ENCODE measurements at regions not wholly inside any gene's neighbourhood (a gene's known extent, or its start where the extent isn't known, plus 50 kb on each side); places are given as distances from the start of the nearest gene placed in this dataset.

DNA sequence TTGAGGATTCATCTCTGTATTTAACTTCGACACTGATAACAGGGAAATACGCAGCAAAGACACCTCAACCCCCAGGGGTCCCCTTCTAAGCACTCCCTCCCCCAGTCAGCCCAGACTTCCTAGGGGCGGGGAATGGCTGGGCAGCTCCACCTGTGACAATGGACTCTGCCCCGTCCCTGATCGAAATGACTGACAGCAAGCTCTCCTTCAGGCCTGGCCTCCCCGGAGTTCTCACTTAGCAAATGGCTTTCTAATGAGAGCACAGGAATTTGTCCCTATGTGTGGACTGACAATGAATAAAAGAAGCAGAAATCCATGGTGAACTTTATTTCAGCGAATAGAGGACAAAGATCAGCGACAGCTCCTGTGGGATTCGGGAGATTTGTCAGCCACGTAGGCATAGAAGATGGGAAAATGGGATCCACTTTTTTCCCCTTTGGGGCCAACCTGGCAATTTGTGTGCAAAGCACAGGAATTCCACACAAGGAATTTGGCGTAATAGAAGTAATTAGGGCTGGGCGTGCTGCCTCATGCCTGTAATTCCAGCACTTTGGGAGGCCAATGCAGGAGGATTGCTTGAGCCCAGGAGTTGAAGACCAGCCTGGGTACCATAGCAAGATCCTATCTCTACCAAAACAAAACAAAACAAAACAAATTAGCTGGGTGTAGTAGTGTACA is 63.8 kb downstream of the TNFAIP2 start:
- Histone ChIP-seq H3K36me3 (no peaks in the 10 kb centered on the region), H3K27me3 (peaks cover 76% of the 10 kb centered on the region), H3K4me1 (ENCODE audit: control insufficient read depth in 1 of 2, insufficient read depth in 1 of 2, low read depth in 1 of 2, low read length in 1 of 2) (peaks cover 0 to 6% of the 10 kb centered on the region in 2 experiments), H3K27ac (no peak overlapping the region), H3K9me3 (no peaks in the 10 kb centered on the region), H3K4me3 (ENCODE audit: low read depth in 1 of 2, low read length in 1 of 2) (no peak overlapping the region)
- no peak for TF ChIP-seq CTCF (IDR thresholded peaks at IDR 0.05)

DNA sequence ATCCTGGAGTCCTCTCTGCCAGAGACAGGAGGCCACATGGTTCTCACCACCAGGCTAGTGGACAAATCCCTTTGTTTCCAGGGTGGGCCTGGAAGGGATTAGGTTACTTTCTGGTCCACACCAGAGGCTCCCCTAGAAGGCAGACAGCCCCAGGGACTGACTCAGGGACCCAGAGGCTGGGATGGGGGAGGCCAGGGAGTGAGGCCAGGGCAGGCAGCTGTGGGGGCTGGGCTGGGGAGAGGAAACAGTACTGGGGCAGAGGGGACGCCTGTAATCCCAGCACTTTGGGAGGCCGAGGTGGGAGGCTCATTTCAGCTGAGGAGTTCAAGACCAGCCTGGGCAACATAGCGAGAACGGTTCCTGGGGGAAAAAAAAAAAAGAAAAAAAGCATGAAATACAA is 64.7 kb downstream of the TNFAIP2 start:
- no peak overlapping the region for H3K4me3 ChIP-seq (ENCODE audit: low read depth in 1 of 2, low read length in 1 of 2)
- H3K4me1 ChIP-seq (ENCODE audit: control insufficient read depth in 1 of 2, insufficient read depth in 1 of 2, low read depth in 1 of 2, low read length in 1 of 2): peaks cover 0 to 6% of the 10 kb centered on the region in 2 experiments
- TF ChIP-seq CTCF (IDR thresholded peaks at IDR 0.05): no peak
- no peak overlapping the region for H3K27ac ChIP-seq
- H3K9me3 ChIP-seq: no peaks in the 10 kb centered on the region
- peaks cover 84% of the 10 kb centered on the region for H3K27me3 ChIP-seq
- no peaks in the 10 kb centered on the region for H3K36me3 ChIP-seq

GRCh38 chr14:103188810-103189480 is 65.7 kb downstream of the TNFAIP2 start:
- TF ChIP-seq CTCF (IDR thresholded peaks at IDR 0.05): no peak
- H3K36me3 ChIP-seq: no peaks in the 10 kb centered on the region
- peaks cover 89% of the 10 kb centered on the region for H3K27me3 ChIP-seq
- no peaks in the 10 kb centered on the region for H3K9me3 ChIP-seq
- no peak overlapping the region for H3K27ac ChIP-seq
- no peak overlapping the region for H3K4me3 ChIP-seq (ENCODE audit: low read depth in 1 of 2, low read length in 1 of 2)
- peaks cover 0 to 6% of the 10 kb centered on the region in 2 experiments for H3K4me1 ChIP-seq (ENCODE audit: control insufficient read depth in 1 of 2, insufficient read depth in 1 of 2, low read depth in 1 of 2, low read length in 1 of 2)

- H3K27me3 ChIP-seq: peaks cover 89% of the 10 kb centered on the region
Measured at GRCh38 chr14:103189481-103190470, 66.5 kb downstream of the TNFAIP2 start.

More at GRCh38 chr14:103189481-103190470, 66.5 kb downstream of the TNFAIP2 start:
- peaks cover 0 to 6% of the 10 kb centered on the region in 2 experiments for H3K4me1 ChIP-seq (ENCODE audit: control insufficient read depth in 1 of 2, insufficient read depth in 1 of 2, low read depth in 1 of 2, low read length in 1 of 2)
- TF ChIP-seq CTCF (IDR thresholded peaks at IDR 0.05): no peak
- no peak overlapping the region for H3K4me3 ChIP-seq (ENCODE audit: low read depth in 1 of 2, low read length in 1 of 2)
- no peaks in the 10 kb centered on the region for H3K9me3 ChIP-seq
- no peaks in the 10 kb centered on the region for H3K36me3 ChIP-seq
- no peak overlapping the region for H3K27ac ChIP-seq
